ENCODE measurements at regions not wholly inside any gene's neighbourhood (a gene's known extent, or its start where the extent isn't known, plus 50 kb on each side); places are given as distances from the start of the nearest gene placed in this dataset.

DNA sequence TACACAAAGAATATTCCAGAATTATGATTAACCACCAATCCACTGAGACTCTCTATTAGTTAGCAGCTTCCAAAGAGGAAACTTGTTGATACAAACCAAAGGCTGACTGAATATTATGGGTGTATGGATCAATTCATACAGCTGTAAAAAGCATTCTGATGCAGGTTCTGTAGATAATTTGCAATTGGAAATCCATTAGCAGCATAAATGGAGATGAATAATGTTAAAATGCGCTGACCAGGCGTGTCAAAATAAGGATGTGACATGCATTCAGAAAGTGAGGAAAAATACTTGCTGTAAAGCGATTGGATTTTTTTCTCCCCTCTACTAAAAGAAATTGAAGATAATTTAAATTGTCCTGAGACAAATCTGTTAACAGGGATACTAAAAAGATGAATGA, 169.0 kb upstream of the DDX18 start:
- Histone ChIP-seq H3K4me3 (no peak overlapping the region), H3K9me3 (replicated peaks) (no peaks in the 10 kb centered on the region), H3K27ac (replicated peaks) (no peak overlapping the region), H3K27me3 (ENCODE audit: low read depth) (peaks cover 9% of the 10 kb centered on the region), H3K36me3 (no peaks in the 10 kb centered on the region), H3K4me1 (no peaks in the 10 kb centered on the region)
- TF ChIP-seq, protein P1, sequence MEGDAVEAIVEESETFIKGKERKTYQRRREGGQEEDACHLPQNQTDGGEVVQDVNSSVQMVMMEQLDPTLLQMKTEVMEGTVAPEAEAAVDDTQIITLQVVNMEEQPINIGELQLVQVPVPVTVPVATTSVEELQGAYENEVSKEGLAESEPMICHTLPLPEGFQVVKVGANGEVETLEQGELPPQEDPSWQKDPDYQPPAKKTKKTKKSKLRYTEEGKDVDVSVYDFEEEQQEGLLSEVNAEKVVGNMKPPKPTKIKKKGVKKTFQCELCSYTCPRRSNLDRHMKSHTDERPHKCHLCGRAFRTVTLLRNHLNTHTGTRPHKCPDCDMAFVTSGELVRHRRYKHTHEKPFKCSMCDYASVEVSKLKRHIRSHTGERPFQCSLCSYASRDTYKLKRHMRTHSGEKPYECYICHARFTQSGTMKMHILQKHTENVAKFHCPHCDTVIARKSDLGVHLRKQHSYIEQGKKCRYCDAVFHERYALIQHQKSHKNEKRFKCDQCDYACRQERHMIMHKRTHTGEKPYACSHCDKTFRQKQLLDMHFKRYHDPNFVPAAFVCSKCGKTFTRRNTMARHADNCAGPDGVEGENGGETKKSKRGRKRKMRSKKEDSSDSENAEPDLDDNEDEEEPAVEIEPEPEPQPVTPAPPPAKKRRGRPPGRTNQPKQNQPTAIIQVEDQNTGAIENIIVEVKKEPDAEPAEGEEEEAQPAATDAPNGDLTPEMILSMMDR (IDR thresholded peaks at IDR 0.05; ENCODE audit: borderline replicate concordance), result no peak
- intact Hi-C loops (cut with micrococcal nuclease), result no loop called here
- DNase-seq, result no peak

DNA sequence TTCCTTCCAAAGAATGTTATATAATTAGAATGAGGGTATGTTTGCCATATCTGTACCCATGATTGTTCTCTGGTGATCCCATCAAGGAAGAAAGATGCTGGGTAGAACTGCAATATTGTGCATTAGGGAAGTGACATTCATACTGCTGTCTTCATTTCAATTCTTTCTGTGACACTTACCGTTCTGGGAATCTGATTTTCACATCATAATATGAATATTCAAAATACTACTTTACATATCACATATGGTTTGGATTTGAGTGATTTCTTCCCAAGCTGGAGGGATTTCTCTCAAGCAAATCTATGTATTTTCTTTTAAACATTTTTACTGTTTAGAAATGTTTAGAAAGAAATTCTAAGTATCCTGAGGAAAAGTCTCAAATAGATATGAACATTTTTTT, 168.4 kb upstream of the DDX18 start:
- intact Hi-C loops (cut with micrococcal nuclease), result no loop called here
- peaks cover 9% of the 10 kb centered on the region for H3K27me3 ChIP-seq (ENCODE audit: low read depth)
- no peak overlapping the region for H3K27ac ChIP-seq (replicated peaks)
- TF ChIP-seq, protein P1 (IDR thresholded peaks at IDR 0.05; ENCODE audit: borderline replicate concordance), result no peak
- H3K9me3 ChIP-seq (replicated peaks), result no peaks in the 10 kb centered on the region
- no peak for DNase-seq
- H3K36me3 ChIP-seq, result no peaks in the 10 kb centered on the region
- no peak overlapping the region for H3K4me3 ChIP-seq
- H3K4me1 ChIP-seq, result no peaks in the 10 kb centered on the region

DNA sequence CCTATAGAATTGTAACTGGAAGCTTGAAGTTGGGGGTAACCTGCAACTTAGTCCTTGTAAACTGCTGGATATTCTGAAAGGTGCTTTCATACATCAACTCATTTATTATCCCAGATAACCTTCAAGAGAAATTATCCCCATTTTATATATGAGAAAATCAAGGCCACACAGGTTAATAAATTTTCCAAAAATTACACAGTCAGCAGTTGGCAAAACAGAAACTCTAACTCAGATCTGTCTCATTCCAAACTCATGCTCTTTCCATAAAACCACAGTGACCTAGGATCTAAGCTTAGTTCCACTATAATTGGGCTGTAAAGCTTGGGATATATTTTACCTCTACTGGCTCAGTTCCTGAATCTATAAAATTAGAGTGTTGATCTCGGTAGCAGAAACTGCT, 167.6 kb upstream of the DDX18 start:
- Histone ChIP-seq H3K4me3 (no peak overlapping the region), H3K4me1 (no peaks in the 10 kb centered on the region), H3K27me3 (ENCODE audit: low read depth) (peaks cover 9% of the 10 kb centered on the region), H3K27ac (replicated peaks) (no peak overlapping the region), H3K36me3 (no peaks in the 10 kb centered on the region), H3K9me3 (replicated peaks) (no peaks in the 10 kb centered on the region)
- intact Hi-C loops (cut with micrococcal nuclease), result no loop called here
- DNase-seq, result no peak
- TF ChIP-seq, protein P1 (IDR thresholded peaks at IDR 0.05; ENCODE audit: borderline replicate concordance), result no peak

DNA sequence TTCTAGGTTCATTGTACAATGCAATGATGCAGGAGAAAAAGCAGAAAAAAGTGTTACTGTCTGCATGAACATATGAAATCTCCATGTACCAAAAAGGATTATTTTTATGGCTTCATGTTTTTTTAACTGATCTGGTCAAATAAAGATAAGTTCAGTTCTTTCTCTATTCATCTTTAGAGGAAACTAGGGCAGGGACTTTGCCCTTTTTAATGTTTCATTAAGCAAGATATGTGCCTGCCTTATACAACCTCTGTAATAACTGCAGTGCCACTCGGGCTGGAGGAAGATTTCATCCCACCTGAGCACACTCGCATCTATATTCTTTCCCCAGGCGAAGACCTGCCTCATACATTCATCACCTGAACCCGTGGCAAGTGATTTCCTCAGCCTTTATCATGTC, 157.9 kb upstream of the DDX18 start:
- H3K4me3 ChIP-seq, result no peak overlapping the region
- intact Hi-C loops (cut with micrococcal nuclease), result no loop called here

DNA sequence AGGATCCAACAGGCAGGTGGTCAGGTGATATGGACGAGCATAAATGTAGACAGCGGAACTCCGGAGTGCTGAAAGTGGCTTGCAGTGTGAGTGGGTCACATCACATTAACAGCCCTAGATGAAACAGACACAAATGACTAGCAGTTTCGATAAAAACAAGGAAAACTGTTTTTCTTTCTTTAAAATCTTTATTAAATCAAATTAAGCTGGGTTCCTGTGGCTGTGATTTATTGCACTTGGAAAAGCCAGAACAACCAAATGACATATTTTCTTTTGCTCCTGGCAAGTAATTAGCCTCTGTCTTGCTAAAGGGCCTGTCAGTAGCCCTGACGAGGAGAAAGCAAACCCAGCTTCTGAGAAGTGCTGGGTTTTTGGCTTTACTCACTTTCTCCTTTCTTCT, 152.9 kb upstream of the DDX18 start:
- Histone ChIP-seq H3K4me1 (no peaks in the 10 kb centered on the region), H3K36me3 (no peaks in the 10 kb centered on the region), H3K27me3 (ENCODE audit: low read depth) (peaks cover 19% of the 10 kb centered on the region), H3K27ac (replicated peaks) (no peak overlapping the region), H3K4me3 (no peak overlapping the region), H3K9me3 (replicated peaks) (no peaks in the 10 kb centered on the region)
- no peak for DNase-seq
- intact Hi-C loops (cut with micrococcal nuclease), result no loop called here
- TF ChIP-seq, protein P1 (IDR thresholded peaks at IDR 0.05; ENCODE audit: borderline replicate concordance), result no peak

More for the DNA sequence above, 157.9 kb upstream of the DDX18 start:
- no peaks in the 10 kb centered on the region for H3K36me3 ChIP-seq
- TF ChIP-seq, protein P1 (IDR thresholded peaks at IDR 0.05; ENCODE audit: borderline replicate concordance), result no peak
- H3K27ac ChIP-seq (replicated peaks), result no peak overlapping the region
- no peaks in the 10 kb centered on the region for H3K9me3 ChIP-seq (replicated peaks)
- H3K4me1 ChIP-seq, result no peaks in the 10 kb centered on the region
- peaks cover 19% of the 10 kb centered on the region for H3K27me3 ChIP-seq (ENCODE audit: low read depth)
- DNase-seq, result no peak

DNA sequence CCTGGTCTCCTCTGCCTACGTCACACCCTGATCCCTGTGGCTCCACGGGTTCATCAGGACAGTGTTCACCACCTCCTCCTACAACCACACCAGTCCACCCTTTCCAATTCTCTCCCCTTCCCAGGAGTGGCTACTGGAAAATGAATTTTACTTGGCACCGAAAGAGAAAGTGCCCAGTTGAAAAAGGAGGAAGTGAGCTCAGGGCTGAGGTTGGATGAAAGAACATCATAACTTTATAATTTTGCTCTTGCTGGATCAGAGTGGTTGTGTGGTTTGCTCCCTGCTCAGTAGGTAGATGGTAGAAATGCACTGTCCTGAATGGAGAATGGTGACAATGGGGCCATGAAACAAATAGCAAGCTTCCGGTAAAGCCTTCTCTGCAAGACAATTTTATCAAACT, 140.3 kb upstream of the DDX18 start:
- Histone ChIP-seq H3K9me3 (replicated peaks) (peaks cover 9% of the 10 kb centered on the region), H3K27me3 (ENCODE audit: low read depth) (no peaks in the 10 kb centered on the region), H3K27ac (replicated peaks) (no peak overlapping the region), H3K4me3 (no peak overlapping the region), H3K36me3 (no peaks in the 10 kb centered on the region), H3K4me1 (no peaks in the 10 kb centered on the region)
- TF ChIP-seq, protein P1 (IDR thresholded peaks at IDR 0.05; ENCODE audit: borderline replicate concordance), result no peak
- DNase-seq, result no peak
- intact Hi-C loops (cut with micrococcal nuclease), result no loop called here

Data from left ventricle myocardium inferior (tissue), 1 donor.